Glomerular endothelial cell (primary cell): ENCODE measurements at regions not wholly inside any gene's neighbourhood (a gene's known extent, or its start where the extent isn't known, plus 50 kb on each side); places are given as distances from the start of the nearest gene placed in this dataset.

Experiments
- DNase-seq: peaks from one replicate; pipeline ENCODE4 v3.0.0-alpha.2; 2011; ENCODE audit warnings: low read depth, low spot score; ENCODE audit errors: extremely low read depth

DNA sequence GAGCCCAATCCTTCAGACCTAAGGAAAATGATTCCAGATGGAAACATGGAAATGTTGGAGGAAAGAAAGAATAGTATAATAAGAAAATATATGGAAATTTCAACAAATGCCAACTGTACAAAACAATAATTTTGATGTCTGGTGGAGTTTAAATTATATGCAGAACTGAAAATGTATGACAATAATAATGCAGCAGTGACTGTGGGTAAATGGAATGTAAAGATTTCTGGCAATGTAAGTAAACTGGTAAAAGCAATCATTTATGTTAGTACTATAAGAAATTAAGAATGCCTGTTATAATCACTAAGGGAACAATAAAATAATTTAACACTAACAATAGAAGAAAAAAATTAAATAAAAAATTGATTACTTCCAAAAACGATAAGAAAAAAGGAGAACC lies 89.0 kb downstream of the EDN1 start:
- no peak for DNase-seq

GRCh38 chr6:12381587-12381986 lies 91.4 kb downstream of the EDN1 start:
- DNase-seq: no peak

GRCh38 chr6:12383448-12383847 lies 93.3 kb downstream of the EDN1 start:
- no peak for DNase-seq

DNA sequence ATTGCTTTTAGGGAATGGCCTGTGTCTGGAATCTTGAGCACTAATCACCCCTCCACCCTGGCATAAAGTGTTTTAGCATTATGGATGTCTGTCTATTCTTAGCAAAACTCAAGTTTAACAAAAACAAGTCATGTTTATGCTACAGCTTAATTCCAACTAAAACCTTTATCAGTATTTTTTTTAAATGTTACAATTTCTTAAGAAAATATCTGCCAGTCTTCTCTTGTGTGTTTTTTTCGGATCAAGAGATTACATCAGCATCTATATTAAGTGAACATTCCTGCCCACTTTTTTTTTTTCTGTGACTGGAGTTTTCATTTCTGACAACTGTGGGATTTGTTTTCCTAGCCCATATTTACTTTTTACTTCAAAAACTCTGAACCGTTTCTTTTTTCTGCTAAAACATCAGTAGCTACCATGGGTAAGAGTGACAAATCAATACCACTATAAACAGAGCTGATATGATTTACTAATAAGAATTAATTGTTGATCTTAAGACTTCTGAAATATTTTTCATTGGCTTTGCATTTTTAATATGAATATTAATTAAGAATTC lies 94.3 kb downstream of the EDN1 start:
- DNase-seq: no peak

- DNase-seq: no peak
Observed at GRCh38 chr6:12385316-12385715, 95.2 kb downstream of the EDN1 start.

- no peak for DNase-seq
Observed at GRCh38 chr6:12386816-12387215, 96.7 kb downstream of the EDN1 start.

DNA sequence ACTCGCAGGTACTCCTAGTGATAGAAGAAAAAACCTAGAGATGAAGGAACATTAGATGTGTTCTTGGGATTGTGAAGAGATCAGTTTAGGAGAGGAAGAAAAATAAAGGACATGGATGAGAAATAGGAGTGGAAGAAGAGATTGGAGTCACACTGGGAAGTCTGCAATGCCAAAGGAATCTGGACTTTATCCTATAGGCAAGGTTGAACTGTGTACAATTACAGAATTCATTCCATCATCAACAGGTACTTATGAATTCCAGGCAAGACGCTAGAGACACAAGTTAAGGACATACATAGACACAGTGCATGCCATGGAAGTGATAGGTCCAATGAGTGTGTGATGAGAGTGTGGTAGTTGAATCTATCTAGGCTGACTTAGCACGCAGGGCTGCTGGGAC lies 101.3 kb downstream of the EDN1 start:
- DNase-seq: no peak

DNA sequence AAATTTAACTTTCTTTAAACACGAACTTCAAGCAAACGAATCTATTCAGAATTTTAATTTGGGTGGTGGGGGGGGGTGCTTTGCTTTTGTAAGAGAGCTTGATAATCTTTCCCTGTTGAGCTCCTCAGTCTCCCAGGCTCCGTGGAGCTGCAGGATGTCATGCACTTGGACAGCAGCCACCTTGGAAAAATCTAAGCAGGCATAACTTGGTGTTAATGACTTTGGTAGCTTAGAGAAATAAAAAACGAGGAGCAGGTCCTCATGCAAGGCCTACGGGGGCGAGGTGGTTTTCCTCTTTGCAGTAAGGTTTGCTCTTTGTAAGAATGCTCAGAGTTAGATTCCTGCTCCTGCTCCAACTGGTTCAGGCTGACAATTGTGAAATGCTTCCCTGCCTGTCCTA lies 102.3 kb downstream of the EDN1 start:
- no peak for DNase-seq

DNA sequence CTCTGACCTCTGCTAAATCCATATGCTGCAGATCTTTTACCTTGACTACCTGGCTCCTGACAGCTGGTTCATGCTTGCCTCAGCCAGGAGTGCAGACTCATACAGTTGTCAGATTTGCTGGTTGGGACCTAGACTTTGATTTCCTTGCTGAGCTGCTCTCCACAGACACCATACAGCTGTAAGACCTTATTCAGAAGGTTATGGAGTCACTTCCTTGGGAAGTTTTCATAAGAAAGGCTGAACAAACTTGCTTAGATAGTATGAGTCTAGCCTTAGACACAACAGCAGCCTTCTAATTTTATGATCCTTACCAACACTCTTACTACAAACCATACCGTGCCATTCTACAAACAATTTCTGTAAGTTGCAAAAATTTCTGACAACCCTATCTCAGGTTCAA lies 102.9 kb downstream of the EDN1 start:
- no peak for DNase-seq

DNA sequence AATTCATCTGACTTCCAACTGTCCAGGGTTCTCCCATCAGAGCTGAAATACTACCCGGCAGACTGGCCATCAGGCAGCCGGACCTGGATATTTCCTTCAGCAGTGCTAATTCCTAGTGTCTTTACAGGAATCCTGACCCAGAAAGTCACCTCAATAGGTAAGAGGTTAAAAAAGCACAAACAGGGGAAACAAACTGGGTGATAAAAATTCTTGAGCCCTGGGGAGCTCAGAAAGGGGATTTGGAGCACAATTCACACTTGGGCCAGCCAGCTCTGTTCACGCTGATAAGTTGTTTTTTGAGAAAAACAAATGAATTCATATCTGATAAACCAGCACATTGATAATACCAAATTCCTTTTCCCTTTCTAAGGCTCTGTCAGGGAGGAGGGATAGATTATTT lies 104.0 kb downstream of the EDN1 start:
- DNase-seq: no peak

DNA sequence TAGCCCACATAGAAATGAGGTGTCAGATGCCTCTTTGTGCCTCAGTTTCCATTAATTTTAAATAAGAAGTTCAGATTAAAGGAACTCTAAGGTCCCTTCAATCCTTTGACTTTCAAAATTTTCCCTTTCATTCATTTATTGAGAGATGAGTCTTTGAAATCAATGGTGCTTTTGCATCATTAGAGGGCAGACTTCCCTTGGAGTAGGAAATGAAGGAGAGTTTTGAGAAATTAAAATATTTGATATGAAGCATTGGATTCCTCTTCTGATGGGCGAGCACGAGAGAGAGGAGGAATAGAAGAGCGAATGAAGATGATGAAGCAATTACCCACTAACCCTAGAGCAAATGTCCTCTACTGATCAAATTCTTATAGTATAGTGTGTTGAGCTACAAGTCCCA lies 105.7 kb downstream of the EDN1 start:
- no peak for DNase-seq

GRCh38 chr6:12401200-12401599 lies 111.0 kb downstream of the EDN1 start:
- DNase-seq: no peak

DNA sequence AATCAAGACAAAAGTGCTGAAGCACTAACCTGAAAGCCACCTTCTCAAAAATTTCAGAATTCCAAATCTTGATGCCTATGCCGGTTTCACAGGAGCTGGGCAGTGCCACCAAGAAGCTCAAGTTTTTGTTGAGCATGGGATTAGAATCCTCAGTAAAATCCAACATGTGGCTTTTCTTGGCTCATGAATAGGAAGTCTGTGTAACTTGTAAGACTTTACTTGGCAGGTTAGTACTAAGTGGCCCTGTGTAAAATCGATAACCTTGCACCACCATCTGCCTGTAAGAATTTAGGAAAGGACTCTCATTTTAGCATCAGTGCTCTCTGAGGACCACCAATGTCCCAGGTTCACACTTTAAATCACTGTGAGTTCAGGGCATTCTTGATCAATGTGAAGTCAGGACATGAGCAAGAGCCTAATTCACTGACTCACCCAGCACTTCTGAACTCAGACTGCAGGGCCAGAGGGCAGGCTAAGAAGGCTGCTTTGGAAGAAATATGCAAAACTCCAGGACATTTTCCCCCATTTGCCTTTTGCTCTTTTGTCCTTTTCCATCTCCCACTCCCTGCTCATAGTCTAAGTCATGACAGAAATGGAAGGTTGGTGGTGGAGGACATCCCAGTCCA lies 113.2 kb downstream of the EDN1 start:
- DNase-seq: no peak

DNA sequence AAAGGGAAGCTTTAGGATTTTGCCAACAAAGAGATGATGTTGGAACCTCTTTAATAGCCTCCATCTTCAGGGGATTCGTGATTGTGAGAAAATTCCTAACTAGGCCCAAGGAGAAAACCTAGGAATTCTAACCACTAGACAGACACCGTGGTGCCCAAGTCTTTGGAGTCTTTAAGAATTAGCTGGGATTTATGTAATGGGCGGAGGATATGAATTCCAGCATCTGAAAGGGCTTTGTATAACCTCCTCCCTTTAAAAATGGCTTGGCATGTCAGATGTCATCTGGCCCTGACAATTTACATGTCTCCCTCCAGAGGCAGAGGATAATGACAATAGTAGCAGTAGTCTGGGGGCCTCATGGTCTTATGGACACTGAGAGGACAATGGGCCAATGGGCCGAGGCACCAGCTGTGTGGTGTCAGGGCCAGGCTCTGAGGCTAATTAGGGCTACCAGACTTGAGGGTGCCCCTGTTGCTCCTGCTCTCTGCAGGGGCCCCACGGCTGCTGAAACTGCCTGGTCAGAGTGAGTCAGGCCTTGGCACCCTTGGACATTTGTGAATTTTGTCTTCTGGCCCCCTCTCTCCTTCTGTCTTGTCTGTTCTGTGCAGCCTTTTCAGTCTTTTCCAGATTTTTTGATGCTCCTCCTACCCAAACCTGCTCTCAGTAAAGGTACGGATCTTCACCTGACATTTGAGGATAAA lies 113.9 kb downstream of the EDN1 start:
- DNase-seq: no peak

GRCh38 chr6:12404651-12405050 lies 114.5 kb downstream of the EDN1 start:
- no peak for DNase-seq

- DNase-seq: no peak
Observed at GRCh38 chr6:12408752-12409151, 118.6 kb downstream of the EDN1 start.

GRCh38 chr6:12410946-12411345 lies 120.8 kb downstream of the EDN1 start:
- no peak for DNase-seq

DNA sequence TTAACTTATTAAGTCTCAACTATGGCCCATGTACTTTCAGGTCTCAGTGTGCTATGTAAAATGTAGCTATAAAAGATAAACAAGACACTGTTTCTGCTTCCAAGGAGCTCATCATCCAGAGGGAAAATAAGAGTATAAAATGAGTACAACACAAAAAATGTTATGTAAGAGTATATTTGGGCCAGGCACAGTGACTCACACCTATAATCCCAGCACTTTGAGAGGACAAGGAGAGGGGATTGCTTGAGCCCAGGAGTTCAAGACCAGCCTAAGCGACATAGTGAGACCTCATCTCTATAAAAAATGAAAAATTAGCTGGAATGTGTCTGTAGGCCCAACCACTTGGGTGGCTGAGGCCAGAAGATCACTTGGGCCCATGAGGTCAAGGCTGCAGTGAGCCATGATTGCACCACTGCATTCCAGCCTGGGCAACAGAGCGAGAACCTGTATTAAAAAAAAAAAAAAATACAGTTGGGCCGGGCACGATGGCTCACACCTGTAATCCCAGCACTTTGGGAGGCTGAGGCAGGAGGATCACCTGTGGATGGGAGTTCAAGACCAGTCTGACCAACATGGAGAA lies 124.0 kb downstream of the EDN1 start:
- no peak for DNase-seq

GRCh38 chr6:12415980-12416598 lies 125.9 kb downstream of the EDN1 start:
- DNase-seq: no peak

DNA sequence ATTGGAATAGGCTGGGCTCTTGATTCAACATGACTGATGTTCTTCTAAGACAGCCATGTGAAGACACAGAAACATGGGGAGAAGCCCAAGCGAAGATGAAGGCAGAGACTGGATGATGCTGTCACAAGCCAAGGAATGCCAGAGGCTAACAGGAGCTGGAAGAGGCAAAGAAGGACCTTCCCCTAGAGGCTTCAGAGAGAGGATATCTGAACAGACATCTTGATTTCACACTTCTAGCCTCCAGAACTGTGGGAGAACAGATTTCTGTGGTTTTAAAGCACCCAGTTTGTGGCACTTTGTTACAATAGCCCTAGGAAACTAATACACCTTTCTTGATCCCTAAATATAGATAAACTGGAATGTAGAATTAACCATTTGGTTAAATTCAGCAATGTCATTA lies 127.0 kb downstream of the EDN1 start:
- no peak for DNase-seq

- no peak for DNase-seq
Observed at GRCh38 chr6:12418946-12419345, 128.8 kb downstream of the EDN1 start.
